HG03159 (cell line): ENCODE measurements at regions not wholly inside any gene's neighbourhood (a gene's known extent, or its start where the extent isn't known, plus 50 kb on each side); places are given as distances from the start of the nearest gene placed in this dataset.
"Not testable (repeated sequence)": the region's sequence is repeated elsewhere in the genome, so short reads cannot be mapped to it uniquely, and the experiment has no call there.

Experiments
- ATAC-seq: cut with Tn5 transposase; IDR thresholded peaks from one replicate; pipeline ENCODE4 v1.9.1; 2021; ENCODE audit warnings: mild to moderate bottlenecking, moderate library complexity; ENCODE audit not compliant: unreplicated experiment

GRCh38 chr6:133046576-133046975 lies 194.6 kb upstream of the EYA4 start:
- ATAC-seq = no peak

- ATAC-seq = no peak
Observed at GRCh38 chr6:133047065-133047665, 194.0 kb upstream of the EYA4 start.

GRCh38 chr6:133047706-133048105 lies 193.5 kb upstream of the EYA4 start:
- no peak for ATAC-seq

GRCh38 chr6:133051240-133051639 lies 189.9 kb upstream of the EYA4 start:
- no peak for ATAC-seq

GRCh38 chr6:133052465-133052864 lies 188.7 kb upstream of the EYA4 start:
- ATAC-seq = no peak

- no peak for ATAC-seq
Observed at GRCh38 chr6:133055441-133055966, 185.7 kb upstream of the EYA4 start.

GRCh38 chr6:133057352-133057751 lies 183.8 kb upstream of the EYA4 start:
- ATAC-seq = no peak

GRCh38 chr6:133062077-133062476 lies 179.1 kb upstream of the EYA4 start:
- ATAC-seq = no peak

GRCh38 chr6:133062696-133063306 lies 178.4 kb upstream of the EYA4 start:
- ATAC-seq = no peak

- ATAC-seq = no peak
Observed at GRCh38 chr6:133067960-133068359, 173.2 kb upstream of the EYA4 start.

- no peak for ATAC-seq
Observed at GRCh38 chr6:133070410-133071043, 170.6 kb upstream of the EYA4 start.

GRCh38 chr6:133079901-133080300 lies 161.3 kb upstream of the EYA4 start:
- no peak for ATAC-seq

GRCh38 chr6:133083248-133083967 lies 157.7 kb upstream of the EYA4 start:
- no peak for ATAC-seq

GRCh38 chr6:133085471-133085870 lies 155.7 kb upstream of the EYA4 start:
- ATAC-seq = no peak

GRCh38 chr6:133085896-133086295 lies 155.3 kb upstream of the EYA4 start:
- ATAC-seq = no peak

GRCh38 chr6:133088931-133089695 lies 152.0 kb upstream of the EYA4 start:
- no peak for ATAC-seq

GRCh38 chr6:133092199-133092598 lies 149.0 kb upstream of the EYA4 start:
- no peak for ATAC-seq

- ATAC-seq = no peak
Observed at GRCh38 chr6:133092771-133093170, 148.4 kb upstream of the EYA4 start.

- not testable (repeated sequence) for ATAC-seq
Observed at GRCh38 chr6:133093211-133093610, 147.9 kb upstream of the EYA4 start.

- no peak for ATAC-seq
Observed at GRCh38 chr6:133093956-133094355, 147.2 kb upstream of the EYA4 start.

GRCh38 chr6:133097208-133097607 lies 143.9 kb upstream of the EYA4 start:
- no peak for ATAC-seq
